ENCODE measurements at regions not wholly inside any gene's neighbourhood (a gene's known extent, or its start where the extent isn't known, plus 50 kb on each side); places are given as distances from the start of the nearest gene placed in this dataset.

- Histone ChIP-seq H3K27me3 (ENCODE audit: insufficient read depth, low read depth, low read length) (no peaks in the 10 kb centered on the region), H2AFZ (ENCODE audit: low read depth, low read length) (no peak overlapping the region), H3K9me2 (ENCODE audit: insufficient read depth, low read length) (no peaks in the 10 kb centered on the region), H3K9me3 (ENCODE audit: low read length) (no peaks in the 10 kb centered on the region), H4K20me1 (ENCODE audit: insufficient read depth) (no peaks in the 10 kb centered on the region), H3K9ac (ENCODE audit: low read length) (no peak overlapping the region), H3K4me3 (ENCODE audit: low read length) (no peak overlapping the region), H3F3A (ENCODE audit: insufficient read depth, low read length, poor library complexity, severe bottlenecking) (no peaks in the 10 kb centered on the region), H3K27ac (ENCODE audit: low read length) (no peak overlapping the region), H3K79me2 (replicated peaks; ENCODE audit: insufficient read depth, low read length) (no peaks in the 10 kb centered on the region), H3K36me3 (ENCODE audit: insufficient read depth, low read length) (no peaks in the 10 kb centered on the region), H3K4me2 (ENCODE audit: low read length) (no peak overlapping the region)
- TF ChIP-seq POLR2AphosphoS5 (IDR thresholded peaks at IDR 0.05) (no peak), RAD21 (conservative IDR thresholded peaks at IDR 0.05) (no peak), EP300 (conservative IDR thresholded peaks at IDR 0.05; ENCODE audit: poor library complexity, severe bottlenecking) (no peak), MXI1 (conservative IDR thresholded peaks at IDR 0.05; ENCODE audit: poor library complexity, severe bottlenecking) (no peak), CTCF (IDR thresholded peaks at IDR 0.05; ENCODE audit: poor library complexity, severe bottlenecking) (no peak), TAF1 (IDR thresholded peaks at IDR 0.05; ENCODE audit: low read depth) (no peak), EZH2 (IDR thresholded peaks at IDR 0.05; ENCODE audit: borderline replicate concordance, insufficient read depth, low read length, poor library complexity, severe bottlenecking) (no peak), SMC3 (conservative IDR thresholded peaks at IDR 0.05; ENCODE audit: poor library complexity) (no peak), REST (IDR thresholded peaks at IDR 0.05; ENCODE audit: borderline replicate concordance) (no peak)
These were observed 117.9 kb downstream of the MTPAP start for GRCh38 chr10:30231071-30231652.

DNA sequence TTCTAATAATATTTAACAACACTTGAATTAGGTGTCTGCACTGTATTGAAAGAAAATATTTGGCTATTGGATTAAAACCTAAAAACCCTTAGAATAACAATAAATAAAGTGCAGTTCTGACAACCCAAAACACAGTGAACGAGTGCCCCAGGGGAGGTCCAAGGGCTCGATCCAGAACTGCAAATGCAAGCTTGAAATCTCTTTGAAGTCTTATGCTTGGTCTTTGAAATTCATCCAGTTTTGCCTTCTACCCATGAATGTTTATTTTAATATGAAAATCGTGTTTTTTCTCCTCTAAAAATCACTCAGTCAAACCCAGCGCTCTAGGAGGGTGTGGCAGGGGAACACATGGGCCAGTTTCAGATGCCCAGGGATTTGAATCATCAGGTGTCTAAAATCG lies 119.5 kb downstream of the MTPAP start:
- H2AFZ ChIP-seq (ENCODE audit: low read depth, low read length): no peak overlapping the region
- H3K27me3 ChIP-seq (ENCODE audit: insufficient read depth, low read depth, low read length): no peaks in the 10 kb centered on the region
- H4K20me1 ChIP-seq (ENCODE audit: insufficient read depth): no peaks in the 10 kb centered on the region
- TF ChIP-seq CTCF (IDR thresholded peaks at IDR 0.05; ENCODE audit: poor library complexity, severe bottlenecking): no peak
- TF ChIP-seq EZH2 (IDR thresholded peaks at IDR 0.05; ENCODE audit: borderline replicate concordance, insufficient read depth, low read length, poor library complexity, severe bottlenecking): no peak
- TF ChIP-seq MXI1 (conservative IDR thresholded peaks at IDR 0.05; ENCODE audit: poor library complexity, severe bottlenecking): no peak
- no peak for TF ChIP-seq TAF1 (IDR thresholded peaks at IDR 0.05; ENCODE audit: low read depth)
- TF ChIP-seq EP300 (conservative IDR thresholded peaks at IDR 0.05; ENCODE audit: poor library complexity, severe bottlenecking): no peak
- TF ChIP-seq RAD21 (conservative IDR thresholded peaks at IDR 0.05): no peak
- no peaks in the 10 kb centered on the region for H3F3A ChIP-seq (ENCODE audit: insufficient read depth, low read length, poor library complexity, severe bottlenecking)
- H3K4me3 ChIP-seq (ENCODE audit: low read length): no peak overlapping the region
- no peak overlapping the region for H3K4me2 ChIP-seq (ENCODE audit: low read length)
- no peaks in the 10 kb centered on the region for H3K9me3 ChIP-seq (ENCODE audit: low read length)
- H3K9ac ChIP-seq (ENCODE audit: low read length): no peak overlapping the region
- no peak overlapping the region for H3K27ac ChIP-seq (ENCODE audit: low read length)
- no peaks in the 10 kb centered on the region for H3K79me2 ChIP-seq (replicated peaks; ENCODE audit: insufficient read depth, low read length)
- no peaks in the 10 kb centered on the region for H3K36me3 ChIP-seq (ENCODE audit: insufficient read depth, low read length)
- H3K9me2 ChIP-seq (ENCODE audit: insufficient read depth, low read length): no peaks in the 10 kb centered on the region
